T-helper 17 cell (primary cell): ENCODE measurements at regions not wholly inside any gene's neighbourhood (a gene's known extent, or its start where the extent isn't known, plus 50 kb on each side); places are given as distances from the start of the nearest gene placed in this dataset.

Experiments used
- ATAC-seq: fragments of 150-1000 bp; cut with Tn5 transposase; 2 replicates; pipeline ENCODE4 v1.10.0; 2021; ENCODE audit warnings: mild to moderate bottlenecking, moderate library complexity
- DNase-seq, 3 donors: peaks; one replicate each; pipeline versions ENCODE4 v3.0.0 to v3.0.0-alpha.2; 2020 to 2021
- H3K9me3 ChIP-seq: one replicate; pipeline ENCODE4 v1.7.0; 2013; ENCODE audit warnings: low read length, mild to moderate bottlenecking; ENCODE audit not compliant: control insufficient read depth, poor library complexity, severe bottlenecking
- H3K27ac Mint-ChIP-seq: one replicate; pipeline ENCODE4 v1.8.0; 2022; ENCODE audit warnings: mild to moderate bottlenecking, moderate library complexity, mixed read lengths
- H3K27me3 Mint-ChIP-seq: one replicate; pipeline ENCODE4 v1.8.0; 2022; ENCODE audit warnings: mixed read lengths
- H3K36me3 Mint-ChIP-seq: one replicate; pipeline ENCODE4 v1.8.0; 2022; ENCODE audit warnings: low read depth, mixed read lengths
- H3K4me1 Mint-ChIP-seq: one replicate; pipeline ENCODE4 v1.8.0; 2022; ENCODE audit warnings: mild to moderate bottlenecking, mixed read lengths
- H3K4me3 Mint-ChIP-seq: one replicate; pipeline ENCODE4 v1.8.0; 2022; ENCODE audit warnings: mild to moderate bottlenecking, moderate library complexity, mixed read lengths

GRCh38 chr1:201707656-201708055 is 121.3 kb upstream of the IPO9 start:
- Mint-ChIP-seq H3K27ac (no peak overlapping the region), H3K36me3 (no peaks in the 10 kb centered on the region), H3K27me3 (peaks cover 7% of the 10 kb centered on the region), H3K4me3 (no peak overlapping the region), H3K4me1 (peaks cover 5% of the 10 kb centered on the region)
- DNase-seq (no peak), ATAC-seq (no peak)
- no peaks in the 10 kb centered on the region for H3K9me3 ChIP-seq

GRCh38 chr1:201708085-201708512 is 120.9 kb upstream of the IPO9 start:
- Mint-ChIP-seq H3K27ac (no peak overlapping the region), H3K4me1 (peaks cover 5% of the 10 kb centered on the region), H3K36me3 (no peaks in the 10 kb centered on the region), H3K4me3 (no peak overlapping the region), H3K27me3 (peaks cover 7% of the 10 kb centered on the region)
- no peaks in the 10 kb centered on the region for H3K9me3 ChIP-seq
- DNase-seq: no peak
- no peak for ATAC-seq

GRCh38 chr1:201708691-201709090 is 120.3 kb upstream of the IPO9 start:
- Mint-ChIP-seq H3K36me3 (no peaks in the 10 kb centered on the region), H3K27ac (no peak overlapping the region), H3K27me3 (peaks cover 7% of the 10 kb centered on the region), H3K4me1 (peaks cover 5% of the 10 kb centered on the region), H3K4me3 (no peak overlapping the region)
- H3K9me3 ChIP-seq: no peaks in the 10 kb centered on the region
- DNase-seq: no peak
- ATAC-seq: no peak

- H3K9me3 ChIP-seq: no peaks in the 10 kb centered on the region
- H3K36me3 Mint-ChIP-seq: no peaks in the 10 kb centered on the region
- peak; percentile 86 for ATAC-seq
- peak; percentile 19 to 54 (median 27) for DNase-seq
- no peak overlapping the region for H3K27ac Mint-ChIP-seq
- no peak overlapping the region for H3K4me3 Mint-ChIP-seq
- H3K27me3 Mint-ChIP-seq: peaks cover 7% of the 10 kb centered on the region
- peaks cover 5% of the 10 kb centered on the region for H3K4me1 Mint-ChIP-seq
Measured at GRCh38 chr1:201709564-201710295, 119.2 kb upstream of the IPO9 start.

GRCh38 chr1:201710632-201711597 is 118.0 kb upstream of the IPO9 start:
- no peaks in the 10 kb centered on the region for H3K36me3 Mint-ChIP-seq
- H3K4me3 Mint-ChIP-seq: no peak overlapping the region
- no peak for ATAC-seq
- H3K9me3 ChIP-seq: no peaks in the 10 kb centered on the region
- H3K27ac Mint-ChIP-seq: no peak overlapping the region
- H3K27me3 Mint-ChIP-seq: no peaks in the 10 kb centered on the region
- DNase-seq: no peak
- H3K4me1 Mint-ChIP-seq: peaks cover 2% of the 10 kb centered on the region

- Mint-ChIP-seq H3K36me3 (no peaks in the 10 kb centered on the region), H3K4me3 (no peak overlapping the region), H3K4me1 (peaks cover 2% of the 10 kb centered on the region), H3K27me3 (no peaks in the 10 kb centered on the region), H3K27ac (no peak overlapping the region)
- ATAC-seq (no peak), DNase-seq (no peak)
- H3K9me3 ChIP-seq: no peaks in the 10 kb centered on the region
Measured at GRCh38 chr1:201711811-201712210, 117.1 kb upstream of the IPO9 start.

- H3K9me3 ChIP-seq: no peaks in the 10 kb centered on the region
- Mint-ChIP-seq H3K27ac (peak overlapping the region; percentile 60), H3K36me3 (no peaks in the 10 kb centered on the region), H3K4me1 (peaks cover 1% of the 10 kb centered on the region), H3K4me3 (no peak overlapping the region), H3K27me3 (no peaks in the 10 kb centered on the region)
- no peak for ATAC-seq
- DNase-seq: no peak
Measured at GRCh38 chr1:201712387-201713085, 116.4 kb upstream of the IPO9 start.

- no peaks in the 10 kb centered on the region for H3K4me1 Mint-ChIP-seq
- no peak overlapping the region for H3K4me3 Mint-ChIP-seq
- H3K36me3 Mint-ChIP-seq: peaks cover 2% of the 10 kb centered on the region
- H3K9me3 ChIP-seq: no peaks in the 10 kb centered on the region
- H3K27me3 Mint-ChIP-seq: no peaks in the 10 kb centered on the region
- H3K27ac Mint-ChIP-seq: peak overlapping the region; percentile 60
- DNase-seq (no peak), ATAC-seq (peak; percentile 27)
Measured at GRCh38 chr1:201713086-201713810, 115.7 kb upstream of the IPO9 start.

GRCh38 chr1:201714542-201715329 is 114.2 kb upstream of the IPO9 start:
- no peaks in the 10 kb centered on the region for H3K27me3 Mint-ChIP-seq
- H3K9me3 ChIP-seq: no peaks in the 10 kb centered on the region
- H3K36me3 Mint-ChIP-seq: peaks cover 6% of the 10 kb centered on the region
- DNase-seq (no peak), ATAC-seq (peak; percentile 33)
- H3K4me1 Mint-ChIP-seq: peaks cover 4% of the 10 kb centered on the region
- H3K27ac Mint-ChIP-seq: no peak overlapping the region
- H3K4me3 Mint-ChIP-seq: no peak overlapping the region

- ATAC-seq (no peak), DNase-seq (no peak)
- peaks cover 4% of the 10 kb centered on the region for H3K4me1 Mint-ChIP-seq
- H3K4me3 Mint-ChIP-seq: no peak overlapping the region
- H3K9me3 ChIP-seq: no peaks in the 10 kb centered on the region
- peaks cover 6% of the 10 kb centered on the region for H3K36me3 Mint-ChIP-seq
- no peak overlapping the region for H3K27ac Mint-ChIP-seq
- peaks cover 5% of the 10 kb centered on the region for H3K27me3 Mint-ChIP-seq
Measured at GRCh38 chr1:201715351-201715750, 113.6 kb upstream of the IPO9 start.

GRCh38 chr1:201715801-201716741 is 112.9 kb upstream of the IPO9 start:
- no peaks in the 10 kb centered on the region for H3K9me3 ChIP-seq
- Mint-ChIP-seq H3K27me3 (peaks cover 7% of the 10 kb centered on the region), H3K27ac (no peak overlapping the region), H3K4me3 (no peak overlapping the region), H3K36me3 (peaks cover 6% of the 10 kb centered on the region), H3K4me1 (peaks cover 4% of the 10 kb centered on the region)
- DNase-seq (no peak), ATAC-seq (peak; percentile 39)
